GM19452 (cell line): ENCODE measurements at regions not wholly inside any gene's neighbourhood (a gene's known extent, or its start where the extent isn't known, plus 50 kb on each side); places are given as distances from the start of the nearest gene placed in this dataset.
A peak's percentile ranks its signal among the peaks of the same experiment; 100 is the strongest.

Experiments
- ATAC-seq: cut with Tn5 transposase; IDR thresholded peaks from one replicate; pipeline ENCODE4 v1.9.1; 2021; ENCODE audit not compliant: unreplicated experiment

DNA sequence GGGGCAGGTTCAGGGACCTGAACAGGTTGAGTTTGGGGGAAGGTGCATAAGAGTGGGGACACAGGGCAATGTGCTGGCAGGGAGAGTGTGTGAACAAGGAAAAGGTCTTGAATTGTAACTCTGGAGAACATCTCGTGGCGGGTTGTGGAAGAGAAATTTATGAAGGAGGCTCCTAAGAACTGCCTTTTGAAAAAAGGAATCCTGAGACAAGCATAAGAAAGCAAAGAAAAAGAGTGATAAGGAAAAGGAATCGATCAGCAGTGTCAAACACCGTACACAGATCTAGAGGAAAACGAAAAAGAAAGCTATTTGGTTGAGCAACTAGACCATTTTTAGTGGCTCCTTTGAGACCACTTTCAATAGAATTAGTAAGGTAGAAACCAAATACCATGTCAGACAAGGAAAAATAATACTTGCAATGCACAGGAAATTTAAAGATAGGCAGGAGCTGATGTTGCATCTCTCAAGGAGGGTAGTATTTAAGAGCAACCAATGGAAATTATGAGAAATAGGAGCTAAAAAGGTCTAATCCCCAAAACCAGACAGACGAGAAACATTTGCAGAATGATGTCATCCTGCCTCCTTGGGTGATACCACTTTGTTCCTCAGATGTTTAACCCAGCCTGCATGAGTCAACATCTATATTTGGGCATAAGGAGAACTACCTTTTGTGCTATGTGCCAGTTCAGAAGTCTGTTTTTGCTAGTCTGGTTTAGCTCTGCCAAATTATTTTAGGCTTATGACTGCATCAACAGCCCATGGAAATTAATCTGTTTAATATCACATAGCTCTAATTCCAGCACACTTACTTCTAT lies 64.5 kb upstream of the STK38L start:
- ATAC-seq = peak; percentile 95

DNA sequence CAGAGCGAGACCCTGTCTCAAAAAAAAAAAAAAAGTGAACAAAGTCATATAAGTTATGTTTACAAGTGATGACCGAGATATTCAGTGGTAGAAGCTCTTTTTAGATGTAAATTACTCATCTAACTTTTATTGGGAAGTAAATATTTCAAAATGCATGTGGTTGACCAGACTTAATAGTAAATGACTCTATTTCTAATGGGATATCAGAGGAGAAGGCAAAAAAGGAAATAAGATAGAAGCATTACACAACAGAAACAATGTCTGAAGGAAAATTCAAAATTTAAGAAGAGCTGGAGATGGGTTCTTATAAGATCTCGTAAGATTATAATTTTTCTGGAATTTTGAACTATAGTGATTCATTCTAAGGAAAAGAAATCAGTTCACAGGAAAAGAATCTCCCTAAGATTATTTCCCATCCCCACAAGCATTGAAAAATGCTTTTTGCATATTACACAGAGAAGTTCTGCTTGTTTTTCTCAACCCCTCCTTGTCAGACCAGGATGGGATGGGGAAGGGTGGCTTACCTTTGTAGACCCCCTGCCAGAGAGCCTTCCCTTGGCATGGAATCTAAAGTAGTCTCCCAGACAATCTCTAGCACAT lies 63.1 kb upstream of the STK38L start:
- no peak for ATAC-seq

DNA sequence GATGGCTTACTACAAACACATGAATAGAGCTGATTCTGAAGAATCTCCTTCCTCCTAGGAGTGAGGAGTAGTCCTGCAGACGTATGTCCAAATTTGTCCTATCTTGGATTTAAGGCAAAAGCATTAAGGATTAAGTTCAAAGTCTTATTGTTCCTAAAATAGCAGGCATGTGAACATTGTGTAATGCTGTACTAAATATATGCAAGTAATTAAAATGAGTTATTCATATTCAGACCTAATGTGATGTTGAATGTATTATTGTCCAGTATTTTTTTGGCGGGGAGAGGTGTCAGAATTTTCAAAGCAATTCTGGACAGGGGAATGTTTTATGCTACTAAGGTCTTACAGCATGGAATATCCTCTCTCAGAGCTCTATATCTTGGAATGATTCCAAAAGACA lies 60.7 kb upstream of the STK38L start:
- no peak for ATAC-seq

DNA sequence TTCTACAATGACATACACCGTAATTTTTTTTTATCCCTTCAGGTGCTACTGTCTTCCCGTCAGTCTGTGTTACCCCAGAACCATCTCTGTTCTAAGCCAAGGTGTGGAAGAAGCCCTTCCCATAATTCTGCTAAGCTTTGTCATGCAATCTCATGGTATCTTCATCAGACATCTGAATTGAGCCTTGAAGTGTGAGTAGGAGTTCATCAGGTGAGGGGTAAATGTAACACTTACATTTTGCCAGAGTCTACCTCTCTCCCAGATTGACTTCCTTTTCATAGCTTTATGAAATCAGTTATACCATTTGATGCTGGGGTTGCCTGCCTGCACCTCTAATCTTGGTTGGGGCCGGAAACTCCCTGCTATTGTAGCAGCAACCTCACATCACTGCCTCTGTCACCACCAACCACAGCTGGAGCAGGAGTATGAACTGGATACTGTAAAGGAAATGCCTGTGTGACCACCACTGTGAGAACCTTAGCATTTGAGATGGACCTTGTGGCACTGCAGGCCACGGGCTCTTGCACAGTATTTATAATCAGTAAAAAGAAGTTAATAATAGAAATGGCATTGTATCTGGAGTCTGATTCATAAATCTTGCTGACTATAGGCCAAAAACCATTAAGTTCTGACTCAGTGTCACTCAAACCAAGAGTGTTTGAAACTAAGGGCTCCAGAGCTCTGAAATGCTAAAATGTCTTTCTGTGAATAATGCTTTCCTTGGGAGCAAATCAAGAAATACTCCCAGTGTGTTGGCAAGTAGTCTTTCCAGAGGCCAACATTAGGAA lies 58.7 kb upstream of the STK38L start:
- ATAC-seq = peak; percentile 95

- no peak for ATAC-seq
These were observed 57.9 kb upstream of the STK38L start for GRCh38 chr12:27186022-27186839.

GRCh38 chr12:27187697-27188096 lies 56.4 kb upstream of the STK38L start:
- no peak for ATAC-seq

DNA sequence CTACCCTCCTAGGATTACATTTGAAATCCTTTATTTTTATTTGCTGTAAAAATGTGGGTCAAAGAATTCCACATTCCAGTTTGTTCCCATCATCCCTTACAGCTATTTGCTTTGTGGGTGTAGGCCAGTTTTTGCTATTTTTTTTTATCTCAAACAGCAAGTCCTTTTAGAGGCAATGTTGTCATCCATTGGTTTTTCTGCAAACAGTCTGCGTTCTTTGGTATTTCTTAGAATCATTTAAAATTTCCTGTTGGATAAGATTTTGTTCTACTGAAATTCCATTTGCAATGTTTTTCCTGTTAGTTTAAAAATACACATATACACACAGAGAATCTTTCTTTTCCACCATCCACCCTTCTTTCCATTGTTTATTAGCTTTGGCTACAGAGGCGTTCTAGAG lies 53.3 kb upstream of the STK38L start:
- no peak for ATAC-seq

DNA sequence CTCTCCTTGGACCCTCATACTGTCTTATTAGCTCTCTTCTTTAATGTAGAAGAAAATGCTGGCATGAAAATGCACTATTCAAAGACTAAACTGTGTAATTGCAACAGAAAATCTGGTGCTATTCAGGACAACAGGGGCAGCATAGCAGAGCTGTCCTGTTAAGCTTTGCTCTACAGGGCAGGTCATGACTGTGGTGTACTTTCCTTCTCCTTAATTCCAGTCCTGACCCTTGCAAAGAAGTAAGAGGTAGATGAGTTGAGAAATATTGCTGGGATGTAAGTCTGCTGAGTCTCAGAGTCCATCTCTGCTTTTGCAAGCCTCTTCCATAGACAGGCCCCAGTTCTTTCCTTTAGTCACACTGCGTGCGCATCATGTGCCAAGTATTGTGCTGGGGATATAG lies 52.6 kb upstream of the STK38L start:
- ATAC-seq = no peak

GRCh38 chr12:27192118-27192802 lies 51.8 kb upstream of the STK38L start:
- ATAC-seq = no peak

DNA sequence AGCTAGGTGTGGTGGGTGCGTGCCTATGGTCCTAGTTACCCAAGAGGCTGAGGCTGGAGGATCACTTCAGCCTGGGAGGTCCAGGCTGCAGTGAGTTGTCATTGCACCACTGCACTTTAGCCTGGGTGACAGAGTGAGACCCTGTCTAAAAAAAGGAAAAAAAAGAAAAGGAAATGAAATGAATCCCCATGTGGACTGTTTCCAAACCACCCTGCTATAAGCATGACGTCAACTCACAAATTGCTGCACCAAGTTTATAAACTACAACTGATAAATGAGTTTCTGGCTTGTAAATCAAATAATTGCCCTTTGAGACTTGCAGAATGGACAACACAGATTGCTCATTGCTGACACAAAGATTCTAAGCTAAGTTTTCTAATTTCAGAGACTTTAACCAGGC lies 51.0 kb upstream of the STK38L start:
- no peak for ATAC-seq

DNA sequence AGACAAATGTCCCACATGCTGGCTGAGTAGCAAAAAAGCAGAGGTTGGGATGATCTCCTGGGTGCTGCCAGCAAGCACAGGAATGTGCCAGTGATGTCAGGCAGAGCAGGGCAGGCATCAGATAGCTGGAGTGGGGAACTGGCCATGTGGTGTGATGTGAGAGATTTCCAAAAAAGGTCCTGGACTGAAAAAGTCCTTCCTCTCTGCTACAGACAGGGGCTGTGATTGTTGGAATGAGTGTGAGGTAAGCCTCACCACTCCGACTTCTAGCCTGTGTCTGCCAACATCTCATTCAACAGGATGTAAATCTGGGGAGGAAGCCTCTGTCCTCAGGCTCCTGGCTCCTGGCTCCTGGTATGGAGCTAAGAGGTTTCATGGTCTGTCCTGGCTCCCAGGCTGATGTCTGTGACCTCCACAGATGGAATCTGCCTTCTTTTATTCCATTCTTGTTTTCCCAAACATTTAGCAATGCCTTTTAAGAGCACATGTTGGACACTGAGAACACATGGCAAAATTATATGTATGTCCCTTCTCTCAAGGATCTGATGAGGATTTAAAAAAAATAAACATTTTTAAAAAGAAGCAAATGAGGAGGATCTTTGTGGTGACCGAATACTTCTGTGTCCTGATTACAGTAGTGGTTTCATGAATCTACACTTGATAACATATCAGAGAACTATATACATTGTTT lies 50.1 kb upstream of the STK38L start:
- no peak for ATAC-seq
